GM18858 (cell line): ENCODE measurements at regions not wholly inside any gene's neighbourhood (a gene's known extent, or its start where the extent isn't known, plus 50 kb on each side); places are given as distances from the start of the nearest gene placed in this dataset.

Source experiments
- ATAC-seq: cut with Tn5 transposase; IDR thresholded peaks from one replicate; pipeline ENCODE4 v1.9.1; 2021; ENCODE audit not compliant: unreplicated experiment

- no peak for ATAC-seq
These were observed 180.4 kb downstream of the SPATA18 start for GRCh38 chr4:52231526-52231925.

- ATAC-seq: no peak
These were observed 183.7 kb downstream of the SPATA18 start for GRCh38 chr4:52234561-52235440.

GRCh38 chr4:52235552-52236201, 184.6 kb downstream of the SPATA18 start:
- ATAC-seq: no peak

- ATAC-seq: no peak
These were observed 190.8 kb downstream of the SPATA18 start for GRCh38 chr4:52241916-52242315.

- no peak for ATAC-seq
These were observed 192.3 kb downstream of the SPATA18 start for GRCh38 chr4:52243367-52243766.

GRCh38 chr4:52244103-52244775, 193.1 kb downstream of the SPATA18 start:
- ATAC-seq: no peak

GRCh38 chr4:52244848-52245247, 193.7 kb downstream of the SPATA18 start:
- no peak for ATAC-seq

GRCh38 chr4:52246827-52247226, 195.7 kb downstream of the SPATA18 start:
- no peak for ATAC-seq

GRCh38 chr4:52247941-52248340, 196.8 kb downstream of the SPATA18 start:
- no peak for ATAC-seq

- ATAC-seq: no peak
These were observed 197.7 kb downstream of the SPATA18 start for GRCh38 chr4:52248820-52249219.

- ATAC-seq: no peak
These were observed 198.5 kb downstream of the SPATA18 start for GRCh38 chr4:52249581-52249980.

- ATAC-seq: no peak
These were observed 199.1 kb downstream of the SPATA18 start for GRCh38 chr4:52250154-52250553.

- no peak for ATAC-seq
These were observed 200.8 kb downstream of the SPATA18 start for GRCh38 chr4:52251864-52252263.

GRCh38 chr4:52253025-52253424, 201.9 kb downstream of the SPATA18 start:
- no peak for ATAC-seq

- ATAC-seq: no peak
These were observed 205.4 kb downstream of the SPATA18 start for GRCh38 chr4:52256522-52256921.

GRCh38 chr4:52259978-52260377, 208.9 kb downstream of the SPATA18 start:
- no peak for ATAC-seq

GRCh38 chr4:52260514-52261210, 209.6 kb downstream of the SPATA18 start:
- no peak for ATAC-seq

GRCh38 chr4:52263607-52264006, 212.5 kb downstream of the SPATA18 start:
- ATAC-seq: no peak

- ATAC-seq: no peak
These were observed 214.8 kb downstream of the SPATA18 start for GRCh38 chr4:52265781-52266525.

- no peak for ATAC-seq
These were observed 215.5 kb downstream of the SPATA18 start for GRCh38 chr4:52266537-52267137.
